HCT116 (cell line): ENCODE measurements at regions not wholly inside any gene's neighbourhood (a gene's known extent, or its start where the extent isn't known, plus 50 kb on each side); places are given as distances from the start of the nearest gene placed in this dataset.

Source experiments
- ATAC-seq: fragments of 200-7000 bp; cut with Tn5 transposase; 2 replicates; pipeline ENCODE4 v1.9.1; 2020; ENCODE audit warnings: mild to moderate bottlenecking, moderate library complexity
- BruUV-seq: library from RNA; stranded (reverse); fragments of 400-500 nt; replicated peaks from 2 replicates; lab custom pipeline; 2021; lab: Mats Ljungman, UMichigan
- CTCF ChIA-PET: fragments of 300-600 bp; sonication (Branson Sonifier 250); formaldehyde crosslinking; loops from one replicate; lab custom pipeline; 2021; ENCODE audit warnings: antibody characterized with exemption; lab: Charles Lee
- POLR2A ChIA-PET: fragments of 300-600, 350-600 bp; sonication (Branson Sonifier 250); formaldehyde crosslinking; loops from one replicate; lab custom pipeline; 2021; ENCODE audit warnings: antibody characterized with exemption; lab: Charles Lee
- RAD21 ChIA-PET, 2 experiments: fragments of 300-600 bp; sonication (Branson Sonifier 250); formaldehyde crosslinking; loops; one replicate each; lab custom pipeline; 2023; ENCODE audit warnings: low total read pairs in 2 of 2; ENCODE audit not compliant: uncharacterized antibody in 2 of 2, unreplicated experiment in 2 of 2, low non-redundant PET in 1 of 2; lab: Charles Lee
- DNase-seq: peaks from one replicate; pipeline ENCODE4 v3.0.0-alpha.2; 2010; ENCODE audit warnings: low read depth, low spot score
- H2AFZ ChIP-seq: fragments of 200-600 bp; shearing (Covaris generic), sonication (generic); 2 replicates; pipeline ENCODE4 v1.6.1; 2017; ENCODE audit warnings: low read depth, mixed run types, mixed read lengths, antibody characterized with exemption, low read length; ENCODE audit not compliant: poor library complexity, severe bottlenecking
- H3K27ac ChIP-seq: 2 replicates; pipeline ENCODE4 v1.5.1; 2012; ENCODE audit warnings: low read depth, low read length
- H3K27me3 ChIP-seq: fragments of 200-600 bp; sonication (generic); 2 replicates; pipeline ENCODE4 v1.6.1; 2016; ENCODE audit warnings: mixed run types, low read length, mixed read lengths; ENCODE audit not compliant: insufficient read depth
- H3K36me3 ChIP-seq, 2 experiments: fragments of 200-500 bp in 1 of 2; fragments of 200-600 bp in 1 of 2; sonication (Bioruptor generic) in 1 of 2; sonication (generic) in 1 of 2; 2 replicates each; pipeline versions ENCODE4 v1.5.1 to v1.6.1; 2014 to 2016; ENCODE audit warnings: low read length in 2 of 2, inconsistent platforms in 1 of 2, mixed read lengths in 1 of 2, mixed run types in 1 of 2; ENCODE audit not compliant: insufficient read depth in 2 of 2, control insufficient read depth in 1 of 2
- H3K4me1 ChIP-seq, 2 experiments: fragments of 200-600 bp in 1 of 2; sonication (generic) in 1 of 2; 2 replicates each; pipeline versions ENCODE4 v1.5.1 to v1.6.1; 2012 to 2017; ENCODE audit warnings: low read length in 2 of 2, inconsistent platforms in 1 of 2, mild to moderate bottlenecking in 1 of 2, mixed read lengths in 1 of 2, mixed run types in 1 of 2, moderate library complexity in 1 of 2; ENCODE audit not compliant: insufficient read depth in 2 of 2, control insufficient read depth in 1 of 2
- H3K4me2 ChIP-seq: fragments of 200-600 bp; sonication (generic); 2 replicates; pipeline ENCODE4 v1.6.1; 2017; ENCODE audit warnings: mixed run types, low read length, mixed read lengths
- H3K4me3 ChIP-seq, 2 experiments: fragments of 200-600 bp in 1 of 2; sonication (generic) in 1 of 2; replicated peaks in 1 of 2; 2 replicates each; pipeline ENCODE4 v1.5.1; 2011 to 2016; ENCODE audit warnings: low read length in 2 of 2, control low read depth in 1 of 2, low read depth in 1 of 2, mild to moderate bottlenecking in 1 of 2, mixed read lengths in 1 of 2, mixed run types in 1 of 2
- H3K79me2 ChIP-seq: fragments of 200-600 bp; sonication (generic); 2 replicates; pipeline ENCODE4 v1.6.1; 2017; ENCODE audit warnings: mild to moderate bottlenecking, mixed run types, low read length, moderate library complexity, mixed read lengths; ENCODE audit not compliant: insufficient read depth
- H3K9ac ChIP-seq: fragments of 200-600 bp; sonication (generic); 2 replicates; pipeline ENCODE4 v1.6.1; 2016; ENCODE audit warnings: low read length, mixed read lengths
- H3K9me2 ChIP-seq: fragments of 200-600 bp; sonication (generic), shearing (Covaris generic); 2 replicates; pipeline ENCODE4 v1.6.1; 2017; ENCODE audit warnings: mixed run types, mild to moderate bottlenecking, moderate library complexity; ENCODE audit not compliant: insufficient read depth
- H3K9me3 ChIP-seq, 2 experiments: fragments of 200-500 bp in 1 of 2; fragments of 200-600 bp in 1 of 2; sonication (Bioruptor generic) in 1 of 2; sonication (generic) in 1 of 2; 2 replicates each; pipeline ENCODE4 v1.6.1; 2014 to 2017; ENCODE audit warnings: low read length in 2 of 2, mixed read lengths in 2 of 2, inconsistent platforms in 1 of 2, low read depth in 1 of 2, mild to moderate bottlenecking in 1 of 2, mixed run types in 1 of 2, moderate library complexity in 1 of 2; ENCODE audit not compliant: control insufficient read depth in 1 of 2, insufficient read depth in 1 of 2
- H4K20me1 ChIP-seq: fragments of 200-600 bp; sonication (generic), shearing (Covaris generic); 2 replicates; pipeline ENCODE4 v1.6.1; 2017; ENCODE audit warnings: mixed run types, mild to moderate bottlenecking, moderate library complexity; ENCODE audit not compliant: insufficient read depth
- CBX3 ChIP-seq: IDR thresholded peaks from 2 replicates; pipeline ENCODE4 v1.6.1; 2012; ENCODE audit warnings: low read depth
- CTCF ChIP-seq, 3 experiments: fragments of 200-600 bp in 1 of 3; sonication (generic) in 1 of 3; IDR thresholded peaks in 2 of 3; conservative IDR thresholded peaks in 1 of 3; 2 replicates each; pipeline ENCODE4 v1.5.1; 2012 to 2017; ENCODE audit warnings: low read depth in 2 of 3, low read length in 2 of 3, antibody characterized with exemption in 1 of 3, borderline replicate concordance in 1 of 3, control low read depth in 1 of 3, mild to moderate bottlenecking in 1 of 3, mixed read lengths in 1 of 3, mixed run types in 1 of 3, moderate library complexity in 1 of 3; ENCODE audit not compliant: insufficient read depth in 1 of 3
- EGR1 ChIP-seq: IDR thresholded peaks from 2 replicates; pipeline ENCODE4 v1.6.1; 2012; ENCODE audit warnings: low read depth
- EZH2 ChIP-seq: fragments of 200-600 bp; sonication (generic); IDR thresholded peaks from 2 replicates; pipeline ENCODE4 v1.6.1; 2017; ENCODE audit warnings: antibody characterized with exemption, mixed run types
- FOSL1 ChIP-seq: IDR thresholded peaks from 2 replicates; pipeline ENCODE4 v1.6.1; 2012; ENCODE audit warnings: low read depth
- JUND ChIP-seq: IDR thresholded peaks from 2 replicates; pipeline ENCODE4 v1.6.1; 2012
- MAX ChIP-seq: IDR thresholded peaks from 2 replicates; pipeline ENCODE4 v1.6.1; 2012
- POLR2A ChIP-seq: IDR thresholded peaks from 2 replicates; pipeline ENCODE4 v1.7.0; 2011; ENCODE audit warnings: borderline replicate concordance; ENCODE audit not compliant: insufficient read depth, insufficient read length; ENCODE audit errors: extremely low read depth
- POLR2AphosphoS5 ChIP-seq: IDR thresholded peaks from 2 replicates; pipeline ENCODE4 v1.6.1; 2011; ENCODE audit warnings: mild to moderate bottlenecking, low read depth, low read length, moderate library complexity
- RAD21 ChIP-seq: IDR thresholded peaks from 2 replicates; pipeline ENCODE4 v1.6.1; 2012; ENCODE audit warnings: low read depth, mild to moderate bottlenecking
- REST ChIP-seq: IDR thresholded peaks from 2 replicates; pipeline ENCODE4 v1.6.1; 2012; ENCODE audit warnings: low read depth
- SP1 ChIP-seq: IDR thresholded peaks from 2 replicates; pipeline ENCODE4 v1.6.1; 2012; ENCODE audit warnings: low read depth
- SRF ChIP-seq: IDR thresholded peaks from 2 replicates; pipeline ENCODE4 v1.6.1; 2012; ENCODE audit warnings: low read depth
- TCF7L2 ChIP-seq: IDR thresholded peaks from 2 replicates; pipeline ENCODE4 v1.7.0; 2011; ENCODE audit warnings: borderline replicate concordance, inconsistent platforms; ENCODE audit not compliant: insufficient read depth, insufficient read length; ENCODE audit errors: extremely low read depth
- YY1 ChIP-seq: IDR thresholded peaks from 2 replicates; pipeline ENCODE4 v1.6.1; 2011; ENCODE audit warnings: low read length, low read depth, moderate library complexity, mild to moderate bottlenecking; ENCODE audit not compliant: insufficient replicate concordance; ENCODE audit errors: extremely low read depth
- ZBTB33 ChIP-seq: IDR thresholded peaks from 2 replicates; pipeline ENCODE4 v1.6.1; 2011; ENCODE audit warnings: mild to moderate bottlenecking, low read length, moderate library complexity; ENCODE audit not compliant: insufficient replicate concordance; ENCODE audit errors: extremely low read depth
- ZFX ChIP-seq: fragments of 450-650 bp; IDR thresholded peaks from 2 replicates; pipeline ENCODE4 v1.6.1; 2017
- ZNF274 ChIP-seq: fragments of 200-500 bp; sonication (Bioruptor generic); IDR thresholded peaks from 2 replicates; pipeline ENCODE4 v1.6.1; 2014; ENCODE audit warnings: mild to moderate bottlenecking, low read depth, low read length, inconsistent platforms
- intact Hi-C: fragments of 100-400 bp; cut with micrococcal nuclease; formaldehyde crosslinking; loops from 2 replicates; pipeline ENCODE4 v1.10.0; 2022

- Histone ChIP-seq H3K4me3 (no peak overlapping the region), H3K36me3 (no peaks in the 10 kb centered on the region), H4K20me1 (no peaks in the 10 kb centered on the region), H3K9me3 (peaks cover 0 to 7% of the 10 kb centered on the region in 2 experiments; a peak in 3 of 4 replicates), H3K27ac (no peak overlapping the region), H2AFZ (no peak overlapping the region), H3K79me2 (no peaks in the 10 kb centered on the region), H3K9ac (no peak overlapping the region), H3K9me2 (no peaks in the 10 kb centered on the region), H3K27me3 (no peaks in the 10 kb centered on the region), H3K4me1 (no peaks in the 10 kb centered on the region), H3K4me2 (no peak overlapping the region)
- DNase-seq: no peak
- POLR2A ChIA-PET: no interaction called here
- no TSS peak for BruUV-seq
- intact Hi-C loops: no loop called here
- CTCF ChIA-PET: no interaction called here
- no peak for TF ChIP-seq SP1
- TF ChIP-seq JUND: no peak
- no peak for TF ChIP-seq CBX3
- no peak for TF ChIP-seq YY1
- no peak for TF ChIP-seq ZFX
- TF ChIP-seq POLR2A: no peak
- TF ChIP-seq EGR1: no peak
- no peak for TF ChIP-seq EZH2
- no peak for TF ChIP-seq RAD21
- no peak for TF ChIP-seq CTCF (IDR thresholded peaks at IDR 0.05 in 2 of 3, conservative IDR thresholded peaks at IDR 0.05 in 1 of 3; ENCODE audit: borderline replicate concordance in 1 of 3, insufficient read depth in 1 of 3, low read depth in 2 of 3, low read length in 2 of 3)
- no peak for TF ChIP-seq FOSL1
- no peak for TF ChIP-seq TCF7L2
- no peak for TF ChIP-seq POLR2AphosphoS5
- TF ChIP-seq ZNF274: no peak
- no peak for TF ChIP-seq REST
- TF ChIP-seq SRF: no peak
- no peak for TF ChIP-seq MAX
- no peak for TF ChIP-seq ZBTB33
- RAD21 ChIA-PET: no interaction called here
- no peak for ATAC-seq
These were observed 339.9 kb upstream of the LRRTM4 start for GRCh38 chr2:77862120-77862519.
